ENCODE measurements at regions not wholly inside any gene's neighbourhood (a gene's known extent, or its start where the extent isn't known, plus 50 kb on each side); places are given as distances from the start of the nearest gene placed in this dataset.

- DNase-seq (ENCODE audit: low spot score): no peak
These were observed 199.3 kb upstream of the GALNT5 start for GRCh38 chr2:157058161-157058560.

GRCh38 chr2:157059036-157059435 lies 198.5 kb upstream of the GALNT5 start:
- DNase-seq (ENCODE audit: low spot score): no peak

GRCh38 chr2:157061799-157062198 lies 195.7 kb upstream of the GALNT5 start:
- no peak for DNase-seq (ENCODE audit: low spot score)

GRCh38 chr2:157067562-157067961 lies 189.9 kb upstream of the GALNT5 start:
- DNase-seq (ENCODE audit: low spot score): no peak

- no peak for DNase-seq (ENCODE audit: low spot score)
These were observed 189.3 kb upstream of the GALNT5 start for GRCh38 chr2:157068237-157068636.

- no peak for DNase-seq (ENCODE audit: low spot score)
These were observed 181.6 kb upstream of the GALNT5 start for GRCh38 chr2:157075924-157076323.

- DNase-seq (ENCODE audit: low spot score): no peak
These were observed 180.9 kb upstream of the GALNT5 start for GRCh38 chr2:157076526-157077161.

GRCh38 chr2:157077753-157078350 lies 179.7 kb upstream of the GALNT5 start:
- DNase-seq (ENCODE audit: low spot score): no peak

- DNase-seq (ENCODE audit: low spot score): no peak
These were observed 174.6 kb upstream of the GALNT5 start for GRCh38 chr2:157082950-157083349.

GRCh38 chr2:157085522-157085921 lies 172.0 kb upstream of the GALNT5 start:
- no peak for DNase-seq (ENCODE audit: low spot score)

GRCh38 chr2:157087373-157088002 lies 170.0 kb upstream of the GALNT5 start:
- no peak for DNase-seq (ENCODE audit: low spot score)

GRCh38 chr2:157093666-157094065 lies 163.8 kb upstream of the GALNT5 start:
- DNase-seq (ENCODE audit: low spot score): no peak

GRCh38 chr2:157105372-157105771 lies 152.1 kb upstream of the GALNT5 start:
- DNase-seq (ENCODE audit: low spot score): no peak

GRCh38 chr2:157106950-157107349 lies 150.6 kb upstream of the GALNT5 start:
- DNase-seq (ENCODE audit: low spot score): no peak

GRCh38 chr2:157107460-157107859 lies 150.0 kb upstream of the GALNT5 start:
- no peak for DNase-seq (ENCODE audit: low spot score)

- no peak for DNase-seq (ENCODE audit: low spot score)
These were observed 149.6 kb upstream of the GALNT5 start for GRCh38 chr2:157107877-157108276.

GRCh38 chr2:157122776-157123175 lies 134.7 kb upstream of the GALNT5 start:
- no peak for DNase-seq (ENCODE audit: low spot score)

- DNase-seq (ENCODE audit: low spot score): no peak
These were observed 132.8 kb upstream of the GALNT5 start for GRCh38 chr2:157124731-157125130.

GRCh38 chr2:157125685-157126084 lies 131.8 kb upstream of the GALNT5 start:
- DNase-seq (ENCODE audit: low spot score): no peak

- DNase-seq (ENCODE audit: low spot score): no peak
These were observed 130.1 kb upstream of the GALNT5 start for GRCh38 chr2:157127249-157128012.

GRCh38 chr2:157143901-157144300 lies 113.6 kb upstream of the GALNT5 start:
- DNase-seq (ENCODE audit: low spot score): no peak

GRCh38 chr2:157149270-157149669 lies 108.2 kb upstream of the GALNT5 start:
- no peak for DNase-seq (ENCODE audit: low spot score)

- no peak for DNase-seq (ENCODE audit: low spot score)
These were observed 106.8 kb upstream of the GALNT5 start for GRCh38 chr2:157150747-157151146.
